OCI-LY7 (cell line): ENCODE measurements at regions not wholly inside any gene's neighbourhood (a gene's known extent, or its start where the extent isn't known, plus 50 kb on each side); places are given as distances from the start of the nearest gene placed in this dataset.

ENCODE experiments used
- CTCF ChIP-seq: fragments of 200-600 bp; sonication (generic); conservative IDR thresholded peaks from 2 replicates; pipeline ENCODE4 v1.5.1; 2014; ENCODE audit warnings: mild to moderate bottlenecking, antibody characterized with exemption, low read length, moderate library complexity, mixed read lengths
- EZH2phosphoT487 ChIP-seq: fragments of 200-600 bp; sonication (generic); IDR thresholded peaks from 2 replicates; pipeline ENCODE4 v1.6.1; 2018; ENCODE audit warnings: low read depth, borderline replicate concordance, mild to moderate bottlenecking, mixed run types, antibody characterized with exemption, low read length, moderate library complexity, mixed read lengths

GRCh38 chr9:22229069-22229468, 217.6 kb upstream of the DMRTA1 start:
- TF ChIP-seq CTCF (no peak), EZH2phosphoT487 (no peak)
